K562 (cell line): ENCODE measurements at regions not wholly inside any gene's neighbourhood (a gene's known extent, or its start where the extent isn't known, plus 50 kb on each side); places are given as distances from the start of the nearest gene placed in this dataset.

Experiments used
- ELF1 ChIP-seq: fragments of 200-800 bp; sonication (Bioruptor generic); IDR thresholded peaks from 2 replicates; pipeline ENCODE4 v1.6.1; 2016; ENCODE audit warnings: missing genetic modification characterization, missing compliant biosample characterization
- EP300 ChIP-seq: IDR thresholded peaks from 2 replicates; pipeline ENCODE4 v1.6.1; 2012; ENCODE audit warnings: low read length, improper control_type of control experiment
- HCFC1 ChIP-seq: IDR thresholded peaks from 2 replicates; pipeline ENCODE4 v1.6.1; 2012; ENCODE audit warnings: low read depth, low read length, improper control_type of control experiment
- HDAC2 ChIP-seq: fragments of 450-650 bp; IDR thresholded peaks from 2 replicates; pipeline ENCODE4 v1.6.1; 2016; ENCODE audit warnings: mild to moderate bottlenecking
- HMG20B ChIP-seq: fragments of 250-450 bp; sonication (Bioruptor Pico); IDR thresholded peaks from 2 replicates; pipeline ENCODE4 v1.5.0; 2021; ENCODE audit warnings: mild to moderate bottlenecking
- MAX ChIP-seq: sonication (generic); formaldehyde crosslinking; IDR thresholded peaks from 2 replicates; pipeline ENCODE4 v1.9.0; 2022; ENCODE audit warnings: mild to moderate bottlenecking, missing genetic modification reagents
- POLR2A ChIP-seq: fragments of 450-650 bp; conservative IDR thresholded peaks from 2 replicates; pipeline ENCODE4 v1.6.1; 2016
- RAD21 ChIP-seq, 2 experiments: fragments of 250-450 bp in 1 of 2; fragments of 450-650 bp in 1 of 2; sonication (Bioruptor Pico) in 1 of 2; formaldehyde crosslinking in 1 of 2; IDR thresholded peaks in 1 of 2; conservative IDR thresholded peaks in 1 of 2; 2 replicates each; pipeline versions ENCODE4 v1.4.0 to v1.8.0; 2020 to 2022; ENCODE audit warnings: mild to moderate bottlenecking in 2 of 2, moderate library complexity in 1 of 2
- SIN3A ChIP-seq, 2 experiments: fragments of 150-350 bp in 1 of 2; IDR thresholded peaks; 2 replicates each; pipeline ENCODE4 v1.6.1; 2011 to 2016; ENCODE audit warnings: borderline replicate concordance in 2 of 2, low read depth in 2 of 2, low read length in 2 of 2, mild to moderate bottlenecking in 2 of 2, moderate library complexity in 2 of 2; ENCODE audit not compliant: control insufficient read depth in 1 of 2
- TF ChIP-seq, protein P1 (sequence below): sonication (generic); formaldehyde crosslinking; IDR thresholded peaks from 2 replicates; pipeline ENCODE4 v1.8.0; 2022; ENCODE audit warnings: missing genetic modification reagents, mild to moderate bottlenecking, borderline replicate concordance
- TF ChIP-seq, protein P2 (sequence below), 3 experiments: IDR thresholded peaks in 2 of 3; conservative IDR thresholded peaks in 1 of 3; 2 replicates each; pipeline ENCODE4 v1.5.1; 2011 to 2012; ENCODE audit warnings: low read length in 3 of 3, mild to moderate bottlenecking in 3 of 3, control low read depth in 2 of 3, improper control_type of control experiment in 1 of 3, inconsistent platforms in 1 of 3, low read depth in 1 of 3, mixed read lengths in 1 of 3, moderate library complexity in 1 of 3; ENCODE audit not compliant: insufficient read depth in 2 of 3
- TF ChIP-seq, protein P3 (sequence below): fragments of 250-450 bp; sonication (Bioruptor Pico); IDR thresholded peaks from 2 replicates; pipeline ENCODE4 v1.5.0; 2020; ENCODE audit warnings: mild to moderate bottlenecking, borderline replicate concordance

- TF ChIP-seq HCFC1 (no peak), ELF1 (no peak), MAX (CRISPR knock-in tag) (no peak), SIN3A (IDR thresholded peaks at IDR 0.05; ENCODE audit: borderline replicate concordance in 2 of 2, control insufficient read depth in 1 of 2, low read depth in 2 of 2, low read length in 2 of 2) (no peak), RAD21 (CRISPR knock-in tag; conservative IDR thresholded peaks at IDR 0.05 in 1 of 2, IDR thresholded peaks at IDR 0.05 in 1 of 2) (no peak), POLR2A (no peak), HDAC2 (no peak), EP300 (no peak), HMG20B (CRISPR knock-in tag) (no peak)
- TF ChIP-seq, protein P1, sequence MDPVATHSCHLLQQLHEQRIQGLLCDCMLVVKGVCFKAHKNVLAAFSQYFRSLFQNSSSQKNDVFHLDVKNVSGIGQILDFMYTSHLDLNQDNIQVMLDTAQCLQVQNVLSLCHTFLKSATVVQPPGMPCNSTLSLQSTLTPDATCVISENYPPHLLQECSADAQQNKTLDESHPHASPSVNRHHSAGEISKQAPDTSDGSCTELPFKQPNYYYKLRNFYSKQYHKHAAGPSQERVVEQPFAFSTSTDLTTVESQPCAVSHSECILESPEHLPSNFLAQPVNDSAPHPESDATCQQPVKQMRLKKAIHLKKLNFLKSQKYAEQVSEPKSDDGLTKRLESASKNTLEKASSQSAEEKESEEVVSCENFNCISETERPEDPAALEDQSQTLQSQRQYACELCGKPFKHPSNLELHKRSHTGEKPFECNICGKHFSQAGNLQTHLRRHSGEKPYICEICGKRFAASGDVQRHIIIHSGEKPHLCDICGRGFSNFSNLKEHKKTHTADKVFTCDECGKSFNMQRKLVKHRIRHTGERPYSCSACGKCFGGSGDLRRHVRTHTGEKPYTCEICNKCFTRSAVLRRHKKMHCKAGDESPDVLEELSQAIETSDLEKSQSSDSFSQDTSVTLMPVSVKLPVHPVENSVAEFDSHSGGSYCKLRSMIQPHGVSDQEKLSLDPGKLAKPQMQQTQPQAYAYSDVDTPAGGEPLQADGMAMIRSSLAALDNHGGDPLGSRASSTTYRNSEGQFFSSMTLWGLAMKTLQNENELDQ (CRISPR knock-in tag): no peak
- TF ChIP-seq, protein P2, sequence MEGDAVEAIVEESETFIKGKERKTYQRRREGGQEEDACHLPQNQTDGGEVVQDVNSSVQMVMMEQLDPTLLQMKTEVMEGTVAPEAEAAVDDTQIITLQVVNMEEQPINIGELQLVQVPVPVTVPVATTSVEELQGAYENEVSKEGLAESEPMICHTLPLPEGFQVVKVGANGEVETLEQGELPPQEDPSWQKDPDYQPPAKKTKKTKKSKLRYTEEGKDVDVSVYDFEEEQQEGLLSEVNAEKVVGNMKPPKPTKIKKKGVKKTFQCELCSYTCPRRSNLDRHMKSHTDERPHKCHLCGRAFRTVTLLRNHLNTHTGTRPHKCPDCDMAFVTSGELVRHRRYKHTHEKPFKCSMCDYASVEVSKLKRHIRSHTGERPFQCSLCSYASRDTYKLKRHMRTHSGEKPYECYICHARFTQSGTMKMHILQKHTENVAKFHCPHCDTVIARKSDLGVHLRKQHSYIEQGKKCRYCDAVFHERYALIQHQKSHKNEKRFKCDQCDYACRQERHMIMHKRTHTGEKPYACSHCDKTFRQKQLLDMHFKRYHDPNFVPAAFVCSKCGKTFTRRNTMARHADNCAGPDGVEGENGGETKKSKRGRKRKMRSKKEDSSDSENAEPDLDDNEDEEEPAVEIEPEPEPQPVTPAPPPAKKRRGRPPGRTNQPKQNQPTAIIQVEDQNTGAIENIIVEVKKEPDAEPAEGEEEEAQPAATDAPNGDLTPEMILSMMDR (IDR thresholded peaks at IDR 0.05 in 2 of 3, conservative IDR thresholded peaks at IDR 0.05 in 1 of 3; ENCODE audit: insufficient read depth in 2 of 3, low read depth in 1 of 3, low read length in 3 of 3): no peak
- TF ChIP-seq, protein P3, sequence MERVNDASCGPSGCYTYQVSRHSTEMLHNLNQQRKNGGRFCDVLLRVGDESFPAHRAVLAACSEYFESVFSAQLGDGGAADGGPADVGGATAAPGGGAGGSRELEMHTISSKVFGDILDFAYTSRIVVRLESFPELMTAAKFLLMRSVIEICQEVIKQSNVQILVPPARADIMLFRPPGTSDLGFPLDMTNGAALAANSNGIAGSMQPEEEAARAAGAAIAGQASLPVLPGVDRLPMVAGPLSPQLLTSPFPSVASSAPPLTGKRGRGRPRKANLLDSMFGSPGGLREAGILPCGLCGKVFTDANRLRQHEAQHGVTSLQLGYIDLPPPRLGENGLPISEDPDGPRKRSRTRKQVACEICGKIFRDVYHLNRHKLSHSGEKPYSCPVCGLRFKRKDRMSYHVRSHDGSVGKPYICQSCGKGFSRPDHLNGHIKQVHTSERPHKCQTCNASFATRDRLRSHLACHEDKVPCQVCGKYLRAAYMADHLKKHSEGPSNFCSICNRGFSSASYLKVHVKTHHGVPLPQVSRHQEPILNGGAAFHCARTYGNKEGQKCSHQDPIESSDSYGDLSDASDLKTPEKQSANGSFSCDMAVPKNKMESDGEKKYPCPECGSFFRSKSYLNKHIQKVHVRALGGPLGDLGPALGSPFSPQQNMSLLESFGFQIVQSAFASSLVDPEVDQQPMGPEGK (CRISPR knock-in tag): no peak
Observed at GRCh38 chr11:10914050-10914449, 56.2 kb upstream of the ZBED5 start.
